Stimulated activated CD8-positive, alpha-beta memory T cell treated with anti-CD3 and anti-CD28 coated beads, Interleukin-4, amount 100 ng/mL, for 24 hours (primary cell): ENCODE measurements at regions not wholly inside any gene's neighbourhood (a gene's known extent, or its start where the extent isn't known, plus 50 kb on each side); places are given as distances from the start of the nearest gene placed in this dataset.
"Not testable (repeated sequence)": the region's sequence is repeated elsewhere in the genome, so short reads cannot be mapped to it uniquely, and the experiment has no call there.

ENCODE experiments used
- DNase-seq: peaks from one replicate; pipeline ENCODE4 v3.0.0-alpha.2; 2020; ENCODE audit warnings: low read depth

- no peak for DNase-seq
Observed at GRCh38 chr3:6580808-6581207, 280.1 kb upstream of the GRM7 start.

- DNase-seq, result no peak
Observed at GRCh38 chr3:6585360-6585759, 275.6 kb upstream of the GRM7 start.

- DNase-seq, result no peak
Observed at GRCh38 chr3:6600237-6600636, 260.7 kb upstream of the GRM7 start.

GRCh38 chr3:6601374-6601773 is 259.5 kb upstream of the GRM7 start:
- no peak for DNase-seq

GRCh38 chr3:6602329-6602728 is 258.6 kb upstream of the GRM7 start:
- DNase-seq, result no peak

- no peak for DNase-seq
Observed at GRCh38 chr3:6605227-6605626, 255.7 kb upstream of the GRM7 start.

- DNase-seq, result no peak
Observed at GRCh38 chr3:6608843-6609242, 252.1 kb upstream of the GRM7 start.

GRCh38 chr3:6612034-6612616 is 248.8 kb upstream of the GRM7 start:
- DNase-seq, result no peak

- DNase-seq, result no peak
Observed at GRCh38 chr3:6622260-6622659, 238.7 kb upstream of the GRM7 start.

GRCh38 chr3:6622712-6623111 is 238.2 kb upstream of the GRM7 start:
- DNase-seq, result no peak

GRCh38 chr3:6631376-6631775 is 229.5 kb upstream of the GRM7 start:
- DNase-seq, result no peak

GRCh38 chr3:6640907-6641306 is 220.0 kb upstream of the GRM7 start:
- no peak for DNase-seq

GRCh38 chr3:6644070-6644929 is 216.6 kb upstream of the GRM7 start:
- DNase-seq, result no peak

- DNase-seq, result no peak
Observed at GRCh38 chr3:6654670-6655069, 206.2 kb upstream of the GRM7 start.

- DNase-seq, result no peak
Observed at GRCh38 chr3:6655275-6655674, 205.6 kb upstream of the GRM7 start.

- DNase-seq, result no peak
Observed at GRCh38 chr3:6657591-6657990, 203.3 kb upstream of the GRM7 start.

- DNase-seq, result no peak
Observed at GRCh38 chr3:6667354-6667753, 193.6 kb upstream of the GRM7 start.

- no peak for DNase-seq
Observed at GRCh38 chr3:6671363-6671762, 189.6 kb upstream of the GRM7 start.

GRCh38 chr3:6679510-6679909 is 181.4 kb upstream of the GRM7 start:
- no peak for DNase-seq

- DNase-seq, result no peak
Observed at GRCh38 chr3:6680119-6680806, 180.7 kb upstream of the GRM7 start.

GRCh38 chr3:6697285-6697684 is 163.6 kb upstream of the GRM7 start:
- DNase-seq, result no peak

GRCh38 chr3:6697722-6698121 is 163.2 kb upstream of the GRM7 start:
- no peak for DNase-seq

GRCh38 chr3:6704817-6705216 is 156.1 kb upstream of the GRM7 start:
- DNase-seq, result not testable (repeated sequence)
